Neuronal stem cell (in vitro differentiated cells): ENCODE measurements at regions not wholly inside any gene's neighbourhood (a gene's known extent, or its start where the extent isn't known, plus 50 kb on each side); places are given as distances from the start of the nearest gene placed in this dataset.

Experiments used
- DNase-seq: peaks from one replicate; pipeline ENCODE4 v3.0.0-alpha.2; 2013; ENCODE audit warnings: low spot score
- H2AFZ ChIP-seq: one replicate; pipeline ENCODE4 v1.6.1; 2013; ENCODE audit warnings: mild to moderate bottlenecking, low read length, inconsistent platforms
- H2AK5ac ChIP-seq: 2 replicates; pipeline ENCODE4 v1.6.1; 2013; ENCODE audit warnings: low read depth, mild to moderate bottlenecking, inconsistent platforms, low read length, moderate library complexity, mixed read lengths
- H2BK120ac ChIP-seq: 2 replicates; pipeline ENCODE4 v1.6.1; 2013; ENCODE audit warnings: low read depth, mild to moderate bottlenecking, inconsistent platforms, low read length, moderate library complexity, mixed read lengths
- H2BK12ac ChIP-seq: one replicate; pipeline ENCODE4 v1.6.1; 2013; ENCODE audit warnings: low read length, inconsistent platforms
- H2BK15ac ChIP-seq: 2 replicates; pipeline ENCODE4 v1.6.1; 2013; ENCODE audit warnings: mild to moderate bottlenecking, low read length, inconsistent platforms, mixed read lengths
- H2BK5ac ChIP-seq: one replicate; pipeline ENCODE4 v1.6.1; 2013; ENCODE audit warnings: inconsistent platforms, mild to moderate bottlenecking, low read length, moderate library complexity
- H3K14ac ChIP-seq: one replicate; pipeline ENCODE4 v1.6.1; 2013; ENCODE audit warnings: low read length, inconsistent platforms
- H3K18ac ChIP-seq: 2 replicates; pipeline ENCODE4 v1.6.1; 2013; ENCODE audit warnings: low read length, inconsistent platforms
- H3K23ac ChIP-seq: 2 replicates; pipeline ENCODE4 v1.6.1; 2013; ENCODE audit warnings: low read depth, mild to moderate bottlenecking, mixed read lengths, low read length, inconsistent platforms; ENCODE audit not compliant: poor library complexity
- H3K27ac ChIP-seq: replicated peaks from 3 replicates; pipeline ENCODE4 v1.5.1; 2013; ENCODE audit warnings: low read length, inconsistent platforms
- H3K27me3 ChIP-seq, 3 experiments: 2 replicates each; pipeline ENCODE4 v1.6.1; 2013; ENCODE audit warnings: low read length in 3 of 3, mild to moderate bottlenecking in 2 of 3, inconsistent platforms in 1 of 3, low read depth in 1 of 3, mixed read lengths in 1 of 3, moderate library complexity in 1 of 3; ENCODE audit not compliant: control insufficient read depth in 3 of 3, insufficient read depth in 3 of 3
- H3K36me3 ChIP-seq, 2 donors: replicated peaks in 1 of 2; 2 replicates each; pipeline ENCODE4 v1.6.1; 2013; ENCODE audit warnings: low read length in 2 of 2; ENCODE audit not compliant: control insufficient read depth in 2 of 2, insufficient read depth in 2 of 2
- H3K4ac ChIP-seq: 2 replicates; pipeline ENCODE4 v1.6.1; 2013; ENCODE audit warnings: inconsistent platforms, mild to moderate bottlenecking, low read length, moderate library complexity
- H3K4me1 ChIP-seq, 2 donors: 1 replicate in 1 of 2; 2 replicates in 1 of 2; pipeline ENCODE4 v1.6.1; 2013; ENCODE audit warnings: low read length in 2 of 2, low read depth in 1 of 2; ENCODE audit not compliant: control insufficient read depth in 2 of 2, insufficient read depth in 1 of 2
- H3K4me2 ChIP-seq: one replicate; pipeline ENCODE4 v1.6.1; 2013; ENCODE audit warnings: mild to moderate bottlenecking, low read length, inconsistent platforms; ENCODE audit not compliant: insufficient read depth, poor library complexity, severe bottlenecking
- H3K4me3 ChIP-seq, 2 donors: 2 replicates each; pipeline ENCODE4 v1.5.1; 2013; ENCODE audit warnings: low read length in 2 of 2, mild to moderate bottlenecking in 2 of 2, inconsistent platforms in 1 of 2, moderate library complexity in 1 of 2
- H3K79me1 ChIP-seq: one replicate; pipeline ENCODE4 v1.6.1; 2013; ENCODE audit warnings: low read depth, mild to moderate bottlenecking, inconsistent platforms, low read length, moderate library complexity
- H3K9ac ChIP-seq: one replicate; pipeline ENCODE4 v1.6.1; 2013; ENCODE audit warnings: mild to moderate bottlenecking, low read depth, low read length, inconsistent platforms; ENCODE audit not compliant: poor library complexity
- H3K9me3 ChIP-seq, 2 donors: replicated peaks in 1 of 2; 2 replicates each; pipeline versions ENCODE3 to v1.6.1; 2013; ENCODE audit warnings: low read length in 2 of 2, mild to moderate bottlenecking in 2 of 2, inconsistent platforms in 1 of 2, low read depth in 1 of 2, mixed read lengths in 1 of 2, moderate library complexity in 1 of 2; ENCODE audit not compliant: control insufficient read depth in 2 of 2, insufficient read depth in 1 of 2
- H4K8ac ChIP-seq: one replicate; pipeline ENCODE4 v1.6.1; 2013; ENCODE audit warnings: low read depth, mild to moderate bottlenecking, inconsistent platforms, low read length, moderate library complexity
- H4K91ac ChIP-seq: one replicate; pipeline ENCODE4 v1.6.1; 2013; ENCODE audit warnings: low read length, low read depth, mild to moderate bottlenecking, inconsistent platforms; ENCODE audit not compliant: poor library complexity
- WGBS, 2 donors: extraction: QIAGEN DNeasy Blood & Tissue Kit; methylation state at CpG; one replicate each; pipeline ENCODE4 v1.1.7; 2013; ENCODE audit warnings: missing lambda C conversion rate in 2 of 2, mixed read lengths in 1 of 2; ENCODE audit not compliant: insufficient read length in 2 of 2, insufficient replicate concordance in 1 of 2; ENCODE audit errors: extremely low coverage in 2 of 2; 5-methylcytosine and 5-hydroxymethylcytosine counted together

DNA sequence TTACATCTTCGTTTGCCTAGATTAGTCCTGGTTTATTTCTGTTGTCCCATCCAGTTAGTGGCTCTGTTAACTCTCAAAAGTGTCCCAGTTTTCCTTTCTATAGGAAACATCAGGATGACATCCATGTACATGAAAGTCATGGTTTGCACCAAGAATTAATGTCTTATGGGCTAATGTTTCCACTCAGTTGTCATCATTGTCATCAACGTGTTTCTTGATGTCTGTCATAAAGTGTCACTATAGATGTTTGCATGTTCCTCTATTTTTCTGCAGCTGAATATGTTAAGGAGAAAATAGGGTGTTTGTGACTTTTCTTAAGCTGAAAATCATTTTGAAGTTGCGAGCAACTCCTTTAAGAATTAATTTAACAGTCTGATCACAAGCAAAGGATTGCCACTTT is 567.0 kb downstream of the TMEM114 start:
- Histone ChIP-seq H3K27ac (no peak overlapping the region), H2AFZ (no peak overlapping the region), H2BK120ac (no peak overlapping the region), H3K23ac (no peak overlapping the region), H3K18ac (no peak overlapping the region), H4K91ac (no peak overlapping the region), H3K4ac (no peak overlapping the region), H2AK5ac (no peak overlapping the region), H3K79me1 (no peaks in the 10 kb centered on the region), H3K9me3 (no peaks in the 10 kb centered on the region), H3K9ac (no peak overlapping the region), H3K27me3 (no peaks in the 10 kb centered on the region), H3K4me3 (no peak overlapping the region), H3K36me3 (no peaks in the 10 kb centered on the region), H2BK15ac (no peak overlapping the region), H3K4me2 (no peak overlapping the region), H2BK5ac (no peak overlapping the region), H2BK12ac (no peak overlapping the region), H4K8ac (no peak overlapping the region), H3K14ac (no peak overlapping the region), H3K4me1 (no peaks in the 10 kb centered on the region)
- no CpG with 5 or more reads among the region's 3 CpGs for WGBS, 2 donors
- DNase-seq: no peak

DNA sequence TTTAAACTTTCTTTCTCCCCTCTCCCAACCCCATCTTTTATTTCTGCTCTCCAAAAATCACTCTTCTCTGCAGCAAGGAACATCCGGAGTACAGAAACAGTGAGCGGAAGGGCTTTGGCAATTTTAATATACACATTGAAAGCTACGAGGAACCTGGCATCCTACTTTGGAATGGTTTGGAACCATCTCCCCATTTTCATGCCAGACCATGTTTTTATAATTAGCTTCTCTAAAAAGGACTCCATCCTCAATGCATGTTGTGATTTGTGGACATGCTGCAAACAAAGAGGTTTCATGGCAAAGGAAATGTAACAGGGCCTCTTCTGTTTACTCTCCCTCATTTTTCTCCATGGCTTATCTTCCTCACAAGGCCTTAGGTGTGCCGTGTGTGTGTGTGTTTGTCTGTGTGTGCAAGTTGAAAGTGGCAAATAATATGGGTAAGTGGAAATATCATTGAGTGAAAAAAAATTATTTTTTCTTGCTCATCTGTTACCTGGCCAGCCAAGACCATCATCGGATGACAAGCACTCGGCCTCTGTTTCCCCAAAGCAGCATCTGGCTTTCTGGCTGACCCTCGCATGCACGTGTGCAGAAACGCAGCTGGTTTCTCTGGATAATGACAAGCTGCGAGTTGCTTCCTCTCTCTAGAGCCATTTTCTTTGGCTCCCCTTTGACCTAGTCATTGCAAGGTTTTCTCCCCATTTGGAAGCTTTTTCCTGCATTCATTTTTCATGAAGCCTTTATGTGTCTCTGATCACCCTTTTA is 585.0 kb downstream of the TMEM114 start:
- Histone ChIP-seq H3K9me3 (no peaks in the 10 kb centered on the region), H3K27me3 (no peaks in the 10 kb centered on the region), H2AFZ (no peak overlapping the region), H2BK15ac (no peak overlapping the region), H3K4me3 (no peak overlapping the region), H3K36me3 (no peaks in the 10 kb centered on the region), H3K4me1 (no peaks in the 10 kb centered on the region), H3K9ac (no peak overlapping the region), H2AK5ac (no peak overlapping the region), H3K27ac (no peak overlapping the region), H4K91ac (no peak overlapping the region), H3K79me1 (no peaks in the 10 kb centered on the region), H3K18ac (no peak overlapping the region), H3K23ac (no peak overlapping the region), H3K14ac (no peak overlapping the region), H2BK5ac (no peak overlapping the region), H4K8ac (no peak overlapping the region), H3K4me2 (no peak overlapping the region), H2BK120ac (no peak overlapping the region), H2BK12ac (no peak overlapping the region), H3K4ac (no peak overlapping the region)
- DNase-seq: no peak
- no CpG with 5 or more reads among the region's 10 CpGs for WGBS, 2 donors

- Histone ChIP-seq H3K4me3 (no peak overlapping the region), H2BK5ac (no peak overlapping the region), H2AFZ (no peak overlapping the region), H3K4me1 (no peaks in the 10 kb centered on the region), H4K91ac (no peak overlapping the region), H3K14ac (no peak overlapping the region), H3K36me3 (no peaks in the 10 kb centered on the region), H4K8ac (no peak overlapping the region), H3K27me3 (no peaks in the 10 kb centered on the region), H3K9ac (no peak overlapping the region), H3K23ac (no peak overlapping the region), H3K9me3 (peaks cover 0 to 1% of the 10 kb centered on the region in 2 donors), H3K18ac (no peak overlapping the region), H3K4me2 (no peak overlapping the region), H2BK120ac (no peak overlapping the region), H3K4ac (no peak overlapping the region), H2BK15ac (no peak overlapping the region), H2AK5ac (no peak overlapping the region), H2BK12ac (no peak overlapping the region), H3K27ac (no peak overlapping the region), H3K79me1 (no peaks in the 10 kb centered on the region)
- no CpG with 5 or more reads among the region's 11 CpGs for WGBS, 2 donors
- no peak for DNase-seq
Observed at GRCh38 chr16:7998789-7999453, 591.4 kb downstream of the TMEM114 start.

DNA sequence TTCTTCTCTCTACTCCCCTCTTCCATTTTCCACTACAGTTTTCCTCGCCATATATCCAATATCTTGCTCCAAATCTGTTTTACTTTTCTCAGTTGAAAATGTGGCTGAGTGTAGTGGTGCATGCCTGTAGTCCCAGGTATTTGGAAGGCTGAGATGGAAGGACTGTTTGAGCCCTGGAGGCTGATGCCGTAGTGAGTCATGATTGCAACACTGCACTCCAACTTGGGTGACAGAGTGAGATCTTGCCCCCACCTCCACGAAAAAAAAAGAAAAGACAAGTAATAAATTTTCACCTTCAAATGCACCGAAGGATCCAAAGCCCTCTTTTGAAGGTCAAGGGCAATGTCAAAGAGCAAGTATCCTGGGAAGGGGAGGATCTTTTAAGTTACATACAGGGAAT is 592.3 kb downstream of the TMEM114 start:
- H2BK12ac ChIP-seq: no peak overlapping the region
- no peak overlapping the region for H3K23ac ChIP-seq
- H3K4ac ChIP-seq: no peak overlapping the region
- H3K4me3 ChIP-seq: no peak overlapping the region
- DNase-seq: no peak
- no peaks in the 10 kb centered on the region for H3K4me1 ChIP-seq
- H2BK15ac ChIP-seq: no peak overlapping the region
- H2BK5ac ChIP-seq: no peak overlapping the region
- no peak overlapping the region for H3K9ac ChIP-seq
- H3K18ac ChIP-seq: no peak overlapping the region
- no peak overlapping the region for H2AK5ac ChIP-seq
- no peak overlapping the region for H2AFZ ChIP-seq
- H3K27me3 ChIP-seq: no peaks in the 10 kb centered on the region
- no peak overlapping the region for H2BK120ac ChIP-seq
- H3K36me3 ChIP-seq: no peaks in the 10 kb centered on the region
- no CpG with 5 or more reads among the region's 4 CpGs for WGBS, 2 donors
- H3K9me3 ChIP-seq: peaks cover 0 to 1% of the 10 kb centered on the region in 2 donors
- H3K27ac ChIP-seq: no peak overlapping the region
- H3K14ac ChIP-seq: no peak overlapping the region
- no peak overlapping the region for H4K91ac ChIP-seq
- H4K8ac ChIP-seq: no peak overlapping the region
- no peaks in the 10 kb centered on the region for H3K79me1 ChIP-seq
- H3K4me2 ChIP-seq: no peak overlapping the region
